ENCODE measurements at regions not wholly inside any gene's neighbourhood (a gene's known extent, or its start where the extent isn't known, plus 50 kb on each side); places are given as distances from the start of the nearest gene placed in this dataset.
"Not testable (repeated sequence)": the region's sequence is repeated elsewhere in the genome, so short reads cannot be mapped to it uniquely, and the experiment has no call there.

DNA sequence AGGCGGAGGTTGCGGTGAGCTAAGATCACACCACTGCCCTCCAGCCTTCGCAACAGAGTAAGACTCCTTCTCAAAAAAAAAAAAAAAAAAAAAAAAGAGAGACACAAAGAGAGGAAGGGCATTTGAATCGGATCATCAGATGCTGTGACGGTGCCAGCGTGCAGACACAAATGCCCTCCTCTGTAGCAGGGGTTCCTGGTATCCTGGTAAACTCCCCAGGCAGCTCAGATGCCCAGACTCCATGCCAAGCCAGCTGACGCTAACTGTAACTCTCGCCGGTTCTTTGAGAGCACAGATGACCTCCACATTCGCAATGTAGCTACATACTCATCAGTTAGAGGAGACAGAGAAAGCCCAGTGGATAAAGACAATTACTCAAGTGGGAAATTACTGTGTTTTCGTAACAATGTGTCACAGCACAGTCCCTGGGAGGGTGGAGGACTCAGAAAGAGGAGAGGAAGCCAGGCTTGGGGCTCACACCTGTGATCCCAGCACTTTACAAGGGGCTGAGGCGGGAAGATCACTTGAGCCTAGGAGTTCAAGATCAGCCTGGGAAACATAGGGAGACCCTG, 153.1 kb downstream of the BRD1 start:
- no peak for DNase-seq

DNA sequence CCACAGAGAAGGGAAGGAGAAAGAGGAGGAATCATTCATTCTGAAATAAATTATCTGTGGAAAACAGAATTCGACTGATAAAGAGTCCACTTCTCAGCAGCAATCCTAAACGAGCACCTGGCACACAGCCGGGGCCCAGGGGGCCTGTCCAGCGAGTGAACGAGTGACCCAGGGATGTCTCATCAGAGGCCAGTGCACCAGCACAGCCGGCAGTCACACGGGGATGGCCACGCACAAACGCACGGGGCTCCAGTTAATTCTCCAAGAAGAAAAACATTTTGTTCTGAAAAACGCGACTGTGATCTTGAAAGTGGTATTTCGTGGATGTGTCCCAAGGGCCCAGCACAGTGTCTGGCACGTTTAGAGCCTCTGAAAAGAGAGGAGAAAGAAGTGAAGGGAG, 154.6 kb downstream of the BRD1 start:
- no peak for DNase-seq

- DNase-seq: no peak
These were observed 155.6 kb downstream of the BRD1 start for GRCh38 chr22:49672014-49672516.

DNA sequence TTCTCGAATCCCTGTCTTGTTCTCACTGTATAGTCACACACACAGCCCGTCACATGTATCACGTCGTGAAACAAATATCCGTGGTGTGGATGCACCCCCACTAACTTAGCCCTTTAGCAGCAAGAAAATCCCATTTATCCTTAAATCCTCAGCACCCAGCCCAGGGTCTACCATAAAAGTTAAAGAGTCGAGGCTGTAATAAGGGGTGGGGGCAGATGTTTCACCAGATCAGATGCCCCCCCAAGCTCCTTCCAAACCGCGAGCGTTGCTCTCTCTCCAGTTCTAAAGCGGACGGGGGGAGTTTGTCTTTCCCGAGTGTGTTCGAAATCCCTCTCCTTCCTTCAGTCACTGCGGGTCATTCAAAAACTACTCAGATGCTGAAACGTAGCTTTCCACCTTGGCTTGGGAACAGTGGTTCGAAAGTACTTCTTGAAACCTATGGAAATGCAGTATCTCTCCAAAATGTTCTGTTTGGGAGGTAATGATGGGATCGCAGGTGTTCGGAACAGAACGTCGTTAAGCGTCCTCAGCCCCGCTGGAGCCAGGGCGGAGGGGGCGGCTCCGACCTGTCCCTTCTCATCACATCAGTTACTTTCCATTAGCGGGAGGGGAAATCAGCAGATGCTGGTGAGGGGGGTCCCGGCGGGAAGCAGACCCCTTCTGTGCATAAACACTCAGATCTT, 156.2 kb downstream of the BRD1 start:
- no peak for DNase-seq

- DNase-seq: no peak
These were observed 157.0 kb downstream of the BRD1 start for GRCh38 chr22:49670456-49671330.

DNA sequence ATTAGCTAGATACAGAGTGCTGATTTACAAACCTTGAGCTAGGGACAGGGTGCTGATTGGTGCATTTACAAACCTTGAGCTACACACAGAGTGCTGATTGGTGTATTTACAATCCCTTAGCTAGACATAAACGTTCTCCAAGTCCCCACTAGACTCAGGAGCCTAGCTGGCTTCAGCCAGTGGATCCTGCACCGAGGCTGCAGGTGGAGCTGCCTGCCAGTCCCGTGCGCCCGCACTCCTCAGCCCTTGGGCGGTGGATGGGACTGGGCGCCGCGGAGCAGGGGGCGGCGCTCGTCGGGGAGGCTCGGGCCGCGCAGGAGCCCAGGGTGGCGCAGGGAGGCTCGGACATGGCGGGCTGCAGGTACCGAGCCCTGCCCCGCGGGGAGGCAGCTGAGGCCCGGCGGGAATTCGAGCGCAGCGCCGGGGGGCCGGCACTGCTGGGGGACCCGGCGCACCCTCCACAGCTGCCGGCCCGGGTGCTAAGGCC, 157.7 kb downstream of the BRD1 start:
- DNase-seq: not testable (repeated sequence)

GRCh38 chr22:49669427-49669968, 158.2 kb downstream of the BRD1 start:
- not testable (repeated sequence) for DNase-seq

DNA sequence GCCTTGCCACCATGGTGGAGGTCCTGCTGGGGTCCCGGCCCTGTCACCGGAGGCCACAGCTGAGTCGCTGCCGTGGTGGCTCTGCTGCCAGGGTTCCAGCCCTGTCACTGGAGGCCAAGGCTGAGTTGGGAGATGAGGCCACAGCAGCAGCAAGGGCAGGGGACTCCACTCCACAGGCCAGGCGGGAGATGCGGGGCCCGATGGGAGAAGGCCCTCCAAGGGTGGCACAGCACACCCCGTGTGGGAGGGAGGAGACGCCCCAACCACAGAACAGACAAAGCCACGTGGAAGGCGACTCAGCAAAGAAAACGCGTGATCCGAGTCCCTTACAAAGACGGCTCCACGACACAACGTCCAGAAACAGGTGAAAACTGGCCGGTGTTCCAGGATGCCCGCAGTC, 159.3 kb downstream of the BRD1 start:
- no peak for DNase-seq

DNA sequence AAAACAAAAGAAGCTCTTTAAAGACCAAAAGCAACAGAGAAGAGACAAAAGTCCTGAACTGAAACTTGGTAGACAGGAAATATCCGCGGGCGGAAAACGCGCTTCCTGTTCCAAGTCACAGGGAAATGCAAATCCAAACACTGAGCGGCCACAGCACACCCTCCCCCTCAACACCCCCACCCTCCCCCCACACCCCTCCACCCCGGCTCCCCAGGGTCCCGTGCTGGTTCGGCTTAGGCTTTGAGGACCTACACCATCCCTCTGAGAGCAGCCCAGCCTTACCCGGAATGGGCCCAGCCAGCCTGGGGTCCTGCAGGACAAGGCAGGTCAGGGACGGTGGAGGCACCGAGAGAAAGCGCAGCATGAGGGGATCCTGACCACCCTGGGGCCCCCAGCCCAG, 160.4 kb downstream of the BRD1 start:
- no peak for DNase-seq

DNA sequence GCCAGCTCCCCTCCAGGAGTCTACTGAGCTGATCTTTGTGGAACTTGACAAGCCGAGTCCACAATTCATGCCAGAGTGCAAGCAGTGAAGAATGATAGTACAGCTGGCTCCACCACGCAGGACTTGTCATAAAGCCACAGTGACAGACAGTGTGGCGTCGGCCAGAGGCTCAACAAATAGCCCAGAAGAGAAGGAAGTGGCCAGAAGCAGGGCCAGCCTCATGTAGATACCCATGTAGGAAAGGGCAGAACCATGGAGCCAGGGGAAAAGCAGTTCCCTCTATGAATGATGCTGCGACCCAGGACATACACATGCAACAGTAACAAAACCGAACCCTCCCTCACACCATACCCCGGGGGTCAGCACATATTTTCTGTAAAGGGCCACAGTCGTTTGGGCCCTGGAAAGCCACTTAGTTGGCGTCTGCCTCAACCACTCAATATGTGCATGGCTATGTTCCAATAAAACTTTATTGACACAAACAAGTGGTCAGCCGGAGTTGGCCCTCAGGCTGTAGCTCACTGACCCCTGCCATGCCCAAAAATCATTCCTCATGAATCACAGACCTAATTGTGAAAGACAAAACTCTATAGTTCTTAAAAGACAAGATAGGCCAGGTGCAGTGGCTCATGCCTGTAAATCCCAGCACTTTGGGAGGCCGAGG, 161.4 kb downstream of the BRD1 start:
- no peak for DNase-seq

GRCh38 chr22:49664891-49665290, 162.8 kb downstream of the BRD1 start:
- DNase-seq: no peak

GRCh38 chr22:49664371-49664881, 163.2 kb downstream of the BRD1 start:
- DNase-seq: no peak

- no peak for DNase-seq
These were observed 163.8 kb downstream of the BRD1 start for GRCh38 chr22:49663823-49664222.

GRCh38 chr22:49663311-49663711, 164.4 kb downstream of the BRD1 start:
- no peak for DNase-seq

GRCh38 chr22:49662681-49663080, 165.0 kb downstream of the BRD1 start:
- no peak for DNase-seq

- no peak for DNase-seq
These were observed 166.6 kb downstream of the BRD1 start for GRCh38 chr22:49660794-49661781.

GRCh38 chr22:49660321-49660720, 167.4 kb downstream of the BRD1 start:
- DNase-seq: no peak

GRCh38 chr22:49659924-49660315, 167.8 kb downstream of the BRD1 start:
- DNase-seq: no peak

GRCh38 chr22:49659281-49659923, 168.3 kb downstream of the BRD1 start:
- DNase-seq: no peak

GRCh38 chr22:49658902-49659280, 168.8 kb downstream of the BRD1 start:
- peak; percentile 96 for DNase-seq

Data from NCI-H2171 (cell line).